SK-MEL-5 (cell line): ENCODE measurements at regions not wholly inside any gene's neighbourhood (a gene's known extent, or its start where the extent isn't known, plus 50 kb on each side); places are given as distances from the start of the nearest gene placed in this dataset.

ENCODE experiments used
- DNase-seq: peaks from one replicate; pipeline ENCODE4 v3.0.0-alpha.2; 2016; ENCODE audit warnings: low read depth, low spot score
- in situ Hi-C: cut with HindIII; loops from 2 replicates; pipeline ENCODE4 v1.10.0; 2016; ENCODE audit warnings: low sequenced_read_pairs, high pct_unique_total_duplicates, low pct_unique_long_range_greater_than_20kb

DNA sequence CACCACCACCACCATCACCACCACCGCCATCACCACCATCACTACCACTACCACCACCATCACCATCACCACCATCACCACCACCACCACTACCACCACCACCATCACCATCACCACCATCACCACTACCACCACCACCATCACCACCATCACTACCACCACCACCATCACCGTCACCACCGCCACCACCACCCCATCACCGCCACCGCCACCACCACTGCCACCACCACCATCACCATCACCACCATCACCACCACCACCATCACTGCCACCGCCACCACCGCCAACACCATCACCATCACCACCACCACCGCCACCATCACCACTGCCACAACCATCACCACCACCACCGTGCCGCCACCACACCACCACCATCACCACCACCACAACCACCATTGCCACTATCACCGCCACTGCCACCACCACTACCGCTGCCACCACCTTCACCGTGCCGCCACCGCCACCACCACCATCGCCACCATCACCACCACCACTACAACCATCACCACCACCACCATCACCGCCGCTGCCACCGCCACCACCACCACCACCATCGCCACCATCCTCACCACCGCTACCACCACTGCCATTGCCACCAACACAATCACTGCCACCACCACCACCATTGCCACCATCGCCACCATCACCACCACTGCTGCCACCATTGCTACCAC lies 1511.3 kb upstream of the AGA start:
- in situ Hi-C loops, result no loop called here
- no peak for DNase-seq

DNA sequence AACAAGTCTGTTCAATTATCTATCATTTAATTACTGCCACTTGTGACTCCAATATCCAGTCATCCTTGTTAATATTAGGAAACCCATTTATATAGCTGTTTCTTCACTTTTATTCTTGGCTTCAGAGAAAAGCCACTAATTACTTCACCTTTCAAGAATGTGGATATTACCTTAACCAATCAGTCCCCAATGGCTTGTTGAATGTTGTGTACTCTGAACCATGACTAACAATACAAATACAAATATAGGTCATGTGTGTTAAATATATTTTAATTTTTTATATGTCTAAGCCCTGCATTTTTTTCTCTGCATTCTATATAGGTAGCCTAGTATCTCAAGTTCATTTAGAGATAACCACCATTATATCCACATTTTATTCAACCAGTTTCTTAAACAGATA lies 1513.4 kb upstream of the AGA start:
- no peak for DNase-seq
- in situ Hi-C loops, result no loop called here

DNA sequence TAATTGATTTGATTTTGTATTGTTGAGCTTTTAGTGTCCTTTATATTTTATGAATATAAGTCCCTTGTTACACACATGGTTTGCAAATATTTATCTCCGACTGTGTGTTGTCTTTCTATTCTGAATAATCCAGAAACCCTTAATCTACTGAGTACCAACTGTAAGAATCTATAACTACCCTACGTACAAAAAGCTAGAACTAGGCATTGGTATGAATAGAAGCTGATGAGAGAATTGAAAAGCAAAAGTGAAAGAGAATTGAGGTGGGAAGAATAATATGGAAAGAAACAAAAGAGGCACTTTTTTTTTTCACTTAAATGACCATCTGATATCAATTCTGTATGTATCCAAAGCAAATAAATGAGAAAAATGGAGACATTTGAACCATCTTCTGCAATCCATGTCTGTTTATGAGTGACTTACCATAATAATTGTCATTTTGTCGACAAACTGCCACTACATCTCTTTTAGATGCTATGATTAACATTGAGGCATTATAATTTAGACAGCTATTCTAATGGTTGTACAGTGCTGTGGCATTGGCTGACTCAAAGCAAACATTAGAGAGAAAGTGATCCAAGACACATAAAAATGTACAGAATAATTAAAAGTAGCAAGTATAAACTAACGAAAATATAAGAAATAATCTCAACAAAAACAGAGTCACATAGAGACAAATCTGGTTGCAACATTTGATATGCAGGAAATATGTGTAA lies 1516.6 kb upstream of the AGA start:
- DNase-seq, result no peak
- in situ Hi-C loops, result no loop called here

DNA sequence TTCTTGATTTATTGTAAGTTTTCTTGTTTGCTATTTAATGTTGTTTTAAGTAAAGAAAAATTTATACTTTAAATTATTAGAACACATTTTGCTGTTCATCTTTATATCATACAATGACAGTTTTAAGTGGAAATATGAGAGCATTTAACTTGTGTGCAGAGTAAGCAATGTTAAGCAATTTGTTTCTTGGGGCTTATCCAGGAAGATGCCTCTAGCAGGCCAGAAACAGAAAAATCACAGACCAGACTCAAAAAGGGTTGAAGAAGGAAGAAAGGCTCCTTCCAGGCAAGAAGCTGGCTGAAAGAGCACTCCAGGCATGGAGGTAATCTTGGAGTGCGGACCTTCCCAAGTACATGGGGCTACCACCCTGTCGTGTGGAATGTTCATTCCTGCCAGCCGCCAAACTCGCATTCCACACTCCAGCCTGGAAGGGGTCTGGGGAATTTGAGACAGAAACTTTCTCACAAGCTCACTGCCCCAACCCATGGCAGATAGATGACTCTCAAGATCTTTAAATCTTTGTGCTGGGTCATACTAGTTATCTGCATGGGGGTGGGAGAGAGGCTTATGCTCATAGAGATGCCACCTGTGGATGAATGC lies 1521.3 kb upstream of the AGA start:
- DNase-seq, result no peak
- in situ Hi-C loops, result no loop called here

DNA sequence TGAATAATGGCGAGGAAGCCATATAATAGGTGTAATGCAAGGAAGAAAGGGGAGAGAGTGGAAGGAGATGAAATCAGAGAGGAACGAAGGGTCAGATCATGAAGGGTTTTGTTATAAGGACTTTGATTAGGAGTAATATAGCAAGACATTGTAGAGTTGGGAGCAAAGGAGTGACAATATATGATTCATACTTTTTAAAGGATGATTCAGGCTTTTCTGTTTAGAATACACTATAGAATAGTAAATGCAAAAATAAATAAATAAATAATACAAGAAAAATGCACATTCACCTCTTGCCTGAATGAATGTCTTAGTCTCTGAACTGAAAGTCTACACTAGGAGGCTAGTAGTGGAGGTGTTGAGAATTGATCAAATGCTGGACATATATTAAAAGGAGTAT lies 1524.4 kb upstream of the AGA start:
- in situ Hi-C loops, result no loop called here
- no peak for DNase-seq

DNA sequence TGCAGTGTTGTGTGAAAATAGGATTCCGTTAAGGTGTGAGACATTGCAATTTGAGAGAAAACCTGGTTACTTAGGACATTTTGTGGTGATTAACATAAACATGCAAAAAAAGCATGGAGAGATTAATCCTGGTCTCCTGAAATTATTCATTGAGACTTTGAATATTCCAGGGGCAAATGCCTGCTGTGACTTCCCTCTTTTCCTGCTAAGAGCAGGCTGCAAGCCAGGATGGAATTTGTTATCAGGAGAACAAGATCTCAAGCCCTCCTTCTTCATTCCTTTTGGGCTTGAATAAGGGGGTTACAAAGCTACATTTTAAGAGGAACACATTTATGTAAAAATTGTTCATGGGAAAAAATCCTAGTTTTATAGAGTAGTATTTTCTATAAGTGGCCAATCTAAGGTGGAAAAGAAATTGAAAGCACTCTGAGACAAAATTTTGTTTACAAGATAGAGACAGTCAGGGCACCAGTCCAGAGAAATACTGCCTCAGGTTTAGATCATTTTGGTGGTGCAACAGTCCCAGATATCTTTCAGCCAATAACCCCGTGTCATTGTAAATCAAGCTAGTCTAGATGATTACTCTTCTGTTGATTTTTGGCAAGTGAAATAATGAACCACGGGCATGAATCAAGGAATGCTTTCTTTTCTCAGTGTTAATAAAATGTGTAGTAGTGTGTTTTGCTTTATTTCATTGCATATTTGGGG lies 1528.3 kb upstream of the AGA start:
- DNase-seq, result no peak

DNA sequence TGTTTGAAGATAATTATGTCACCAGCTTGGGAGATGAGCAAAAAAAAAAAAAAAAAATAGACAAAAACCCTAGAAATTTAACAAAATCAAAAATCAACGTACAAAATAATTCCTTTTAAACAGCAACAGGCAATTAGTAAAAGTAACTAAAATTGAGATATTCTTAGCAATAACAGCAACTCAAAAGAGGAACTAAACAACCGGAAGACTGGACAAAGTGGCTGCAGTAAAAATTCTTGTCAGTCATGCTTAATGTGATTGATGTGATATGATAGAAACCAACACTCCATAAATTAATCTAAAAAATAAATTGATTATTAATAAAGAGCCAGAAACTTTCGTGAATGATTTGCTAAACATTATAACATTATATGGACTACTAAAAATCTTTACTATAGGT lies 1534.6 kb upstream of the AGA start:
- in situ Hi-C loops, result no loop called here
- DNase-seq, result no peak

More for the DNA sequence above, 1528.3 kb upstream of the AGA start:
- in situ Hi-C loops, result no loop called here

DNA sequence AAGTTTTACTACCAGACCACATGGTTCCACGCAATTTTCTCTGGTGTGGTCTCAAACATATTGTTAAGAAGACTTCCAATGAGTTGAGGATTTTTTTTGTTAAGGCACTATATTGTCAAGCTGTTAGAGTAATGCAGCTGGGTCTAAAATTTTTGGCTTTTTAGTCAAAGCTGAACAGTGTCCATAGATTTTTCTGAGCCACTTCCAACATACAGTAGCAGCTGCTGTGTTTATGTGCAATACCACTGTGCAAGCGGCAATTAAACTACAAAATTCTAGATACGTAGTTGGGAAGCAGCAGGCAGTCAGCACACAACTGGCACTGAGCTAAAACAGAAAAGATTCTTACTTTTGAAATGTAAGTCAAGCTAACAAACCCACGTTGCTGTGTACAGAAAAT lies 1551.1 kb upstream of the AGA start:
- in situ Hi-C loops, result no loop called here

DNA sequence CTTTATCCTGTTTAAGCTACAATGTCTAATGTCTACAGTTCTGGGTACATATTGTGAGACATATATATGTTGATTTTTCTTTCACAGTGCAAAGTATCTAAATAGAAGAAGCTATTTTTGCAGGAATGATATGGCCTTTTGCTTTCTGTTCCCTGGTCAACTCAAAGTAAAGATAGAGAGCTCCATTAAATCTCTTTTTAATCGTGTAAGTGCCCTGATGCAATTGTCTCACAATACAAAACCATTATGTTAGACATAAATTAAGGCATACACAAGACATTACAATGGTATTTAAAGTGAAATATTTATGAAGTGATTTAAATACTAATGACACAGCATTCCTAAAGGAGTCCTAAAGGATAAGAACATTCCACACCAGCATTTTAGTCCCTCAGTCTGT lies 1559.7 kb upstream of the AGA start:
- in situ Hi-C loops, result no loop called here
- no peak for DNase-seq

More for the DNA sequence above, 1551.1 kb upstream of the AGA start:
- DNase-seq, result no peak

DNA sequence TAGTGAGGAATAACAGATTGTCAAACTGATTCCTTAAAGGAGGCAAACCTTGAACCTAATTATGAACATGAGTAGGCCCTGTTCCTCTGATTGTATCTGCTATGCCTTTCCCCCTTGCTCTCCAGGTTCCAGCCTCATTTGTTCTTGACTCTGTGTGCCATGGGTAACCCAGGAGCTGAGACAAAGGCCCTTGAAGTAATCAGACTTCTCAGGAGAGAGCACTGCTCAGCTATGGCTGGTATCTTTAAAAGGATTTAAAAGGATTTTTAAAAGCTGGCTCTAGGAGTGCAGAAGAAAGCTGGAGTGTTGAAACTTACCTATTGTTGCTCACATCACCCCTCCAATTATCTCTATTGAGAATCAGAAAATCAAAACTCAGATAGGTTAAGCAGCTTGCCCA lies 1565.5 kb upstream of the AGA start:
- no peak for DNase-seq

DNA sequence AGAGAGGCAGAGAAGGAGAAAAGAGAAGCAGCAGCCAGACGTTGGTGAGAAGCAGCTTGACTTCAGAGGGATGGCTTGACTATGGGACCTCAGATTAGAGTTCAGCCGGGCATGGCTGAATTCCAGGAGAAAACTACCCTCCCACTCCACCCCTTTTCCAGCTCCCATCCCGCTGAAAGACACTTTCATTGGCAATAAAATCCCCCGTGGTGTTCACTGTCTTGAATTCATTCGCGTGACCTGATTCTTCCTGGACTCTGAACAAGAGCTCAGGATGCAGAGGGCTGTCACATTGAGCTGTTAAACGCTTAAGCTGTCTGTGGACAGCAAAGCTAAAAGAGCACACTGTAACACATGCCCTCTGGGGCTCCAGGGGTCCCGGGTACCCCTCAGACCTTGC lies 1575.3 kb upstream of the AGA start:
- DNase-seq, result no peak
- in situ Hi-C loops, result no loop called here

More for the DNA sequence above, 1565.5 kb upstream of the AGA start:
- in situ Hi-C loops, result no loop called here

DNA sequence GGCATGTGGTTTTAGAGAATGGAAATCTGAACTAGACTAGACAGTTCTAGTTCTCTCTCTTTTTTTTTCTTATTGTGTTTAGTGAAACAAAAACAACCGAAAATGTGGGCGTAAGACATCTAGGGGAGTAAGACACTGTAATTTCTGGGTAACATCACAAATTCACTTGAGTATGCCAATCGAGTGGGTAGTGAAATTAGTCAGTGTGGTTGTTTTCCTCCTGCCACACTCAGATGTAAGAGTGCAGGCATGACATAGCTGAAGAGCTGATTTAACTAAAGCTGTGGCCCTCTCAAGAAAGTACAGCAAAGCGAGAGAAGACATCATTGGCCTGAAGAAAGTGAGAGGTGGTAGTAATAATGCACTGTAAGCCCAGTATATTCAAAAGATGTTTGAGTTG lies 1585.3 kb upstream of the AGA start:
- no peak for DNase-seq
- in situ Hi-C loops, result no loop called here

DNA sequence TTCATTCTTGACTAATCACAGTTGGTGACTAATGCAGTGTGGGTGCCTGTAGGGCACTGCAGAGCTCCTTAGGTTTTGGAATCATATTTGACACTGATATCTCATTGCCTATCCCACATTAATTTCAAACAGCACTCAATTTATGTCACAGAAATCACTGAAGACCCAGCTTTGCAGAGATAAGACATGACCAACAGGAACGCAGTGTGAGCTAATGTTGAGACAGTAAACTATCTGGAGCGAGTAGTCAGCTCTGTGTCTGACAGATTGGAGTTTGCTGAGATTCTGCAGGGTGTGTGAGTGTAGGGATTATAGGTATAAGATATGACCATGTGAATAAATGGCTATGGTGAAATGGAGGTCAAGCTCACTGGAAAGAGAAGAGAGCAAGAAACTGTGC lies 1586.1 kb upstream of the AGA start:
- in situ Hi-C loops, result no loop called here
- no peak for DNase-seq

DNA sequence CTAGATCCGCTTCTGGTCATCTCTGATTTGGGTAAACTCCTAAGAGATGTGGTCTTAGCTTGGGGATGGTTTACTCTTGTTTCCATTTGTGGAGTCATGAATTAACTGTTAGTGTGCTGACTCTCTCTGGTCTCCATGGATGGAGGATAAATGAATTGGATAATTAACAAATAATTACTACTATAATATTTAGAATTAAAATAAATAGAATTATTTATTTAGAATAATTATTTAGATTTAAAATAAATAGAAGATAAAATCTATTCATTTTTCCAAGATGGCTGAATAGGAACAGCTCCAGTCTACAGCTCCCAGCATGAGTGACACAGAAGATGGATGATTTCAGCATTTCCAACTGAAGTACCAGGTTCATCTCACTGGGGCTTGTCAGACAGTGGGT lies 1587.4 kb upstream of the AGA start:
- DNase-seq, result no peak
- in situ Hi-C loops, result no loop called here

DNA sequence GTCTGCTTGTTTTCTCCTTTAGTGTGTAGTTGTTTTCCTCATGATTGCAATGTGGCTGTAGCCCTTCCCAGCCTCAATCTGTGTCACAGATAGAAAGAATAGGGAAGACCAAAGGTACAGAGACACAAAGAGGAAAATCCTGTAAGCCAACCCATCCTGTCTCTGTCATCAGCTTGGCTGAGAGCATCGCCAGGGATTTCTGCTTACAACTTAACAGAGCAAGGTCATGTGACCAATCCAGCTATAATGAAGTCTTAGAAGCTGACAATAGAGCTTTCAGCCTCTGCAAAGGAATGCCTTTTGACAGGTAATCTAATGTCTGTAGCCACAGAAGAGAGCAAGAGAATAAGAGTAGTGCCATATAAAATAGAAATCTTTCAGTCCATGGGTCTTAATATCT lies 1598.0 kb upstream of the AGA start:
- DNase-seq, result no peak
- in situ Hi-C loops, result no loop called here

DNA sequence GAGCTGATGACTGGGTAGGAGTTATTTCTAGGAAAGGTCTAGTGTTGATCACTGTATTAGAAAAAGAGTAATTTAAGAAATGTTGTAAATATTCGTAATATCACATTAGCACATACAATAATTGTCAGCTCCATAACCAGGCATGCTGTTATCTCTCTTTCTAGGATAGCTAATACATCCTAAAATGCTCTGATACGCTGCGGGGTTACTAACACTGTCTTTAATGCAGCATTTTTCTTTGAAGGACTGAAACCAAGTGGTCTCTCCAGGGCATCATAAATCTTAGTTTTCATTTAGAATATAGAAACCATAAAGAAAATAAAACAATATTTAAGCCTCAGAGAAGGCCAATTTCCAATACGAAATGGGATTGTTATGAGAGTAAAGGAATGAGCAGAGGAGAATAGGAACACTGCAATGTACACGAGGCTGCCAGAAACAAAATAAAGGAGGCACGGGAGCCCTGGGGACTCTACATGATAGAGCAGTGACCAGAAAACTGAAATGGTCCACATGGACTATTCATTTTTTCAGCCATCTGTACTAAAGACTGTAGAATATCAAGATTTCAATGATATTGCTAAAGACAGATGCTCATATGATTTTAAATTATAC lies 1606.7 kb upstream of the AGA start:
- in situ Hi-C loops, result no loop called here

DNA sequence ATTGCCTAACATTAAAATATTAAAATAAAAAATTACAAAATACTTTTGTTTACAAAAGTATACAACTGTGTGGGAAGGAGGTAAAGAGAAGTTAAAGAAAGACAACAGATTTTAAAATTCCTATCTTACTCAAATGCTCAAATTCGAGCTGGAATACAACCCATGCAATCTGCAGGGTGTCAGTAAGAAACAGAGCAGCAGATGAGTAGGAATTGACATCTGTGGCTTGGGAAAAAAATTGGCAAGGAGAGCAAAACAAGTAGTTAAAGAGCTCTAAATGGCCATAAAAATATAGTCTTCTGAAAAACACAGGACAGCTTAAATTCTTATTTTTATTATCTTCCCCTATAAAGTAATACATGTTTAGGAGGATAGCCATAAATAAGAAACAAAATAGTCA lies 1609.0 kb upstream of the AGA start:
- in situ Hi-C loops, result no loop called here
- no peak for DNase-seq

More for the DNA sequence above, 1606.7 kb upstream of the AGA start:
- no peak for DNase-seq

DNA sequence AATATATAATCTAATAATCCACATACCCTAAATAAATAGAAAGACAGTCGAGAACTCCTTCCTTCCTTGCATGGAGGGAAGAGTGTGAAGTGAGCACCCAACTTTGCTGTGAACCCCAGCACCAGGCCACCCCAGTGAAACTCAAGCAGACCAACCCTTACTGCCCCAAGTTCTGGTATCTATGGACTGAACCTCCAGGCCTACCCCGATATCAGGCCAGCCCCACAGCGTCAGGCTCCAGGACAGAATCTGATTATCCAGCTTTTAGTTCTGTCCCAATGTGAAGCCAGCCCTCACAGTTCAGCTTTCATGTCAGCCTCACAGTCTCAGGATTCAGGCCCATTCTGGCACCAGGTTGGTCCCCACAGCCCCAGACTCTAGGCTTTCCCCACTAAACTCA lies 1617.2 kb upstream of the AGA start:
- DNase-seq, result no peak
- in situ Hi-C loops, result no loop called here
